A549 (cell line): ENCODE measurements at regions not wholly inside any gene's neighbourhood (a gene's known extent, or its start where the extent isn't known, plus 50 kb on each side); places are given as distances from the start of the nearest gene placed in this dataset.

ENCODE experiments used
- ATAC-seq, 2 experiments: fragments of 200-7000 bp in 1 of 2; fragments of >200 bp in 1 of 2; cut with Nextera tagmentation in 1 of 2; cut with Tn5 transposase in 1 of 2; 3 replicates each; pipeline versions ENCODE4 v1.8.0 to v1.9.1; 2018 to 2020; ENCODE audit warnings: mild to moderate bottlenecking in 1 of 2, moderate library complexity in 1 of 2
- CTCF ChIA-PET: fragments of 300-600 bp; sonication (Branson Sonifier 250); formaldehyde crosslinking; extraction: SDS; loops from one replicate; lab custom pipeline; 2021; ENCODE audit warnings: antibody characterized with exemption, inconsistent platforms; lab: Yijun Ruan, JAX
- POLR2A ChIA-PET: fragments of 350-600 bp; formaldehyde crosslinking; extraction: SDS; loops from one replicate; lab custom pipeline; 2021; ENCODE audit warnings: antibody characterized with exemption, inconsistent platforms; lab: Yijun Ruan, JAX
- DNase-seq, 2 experiments: peaks; one replicate each; pipeline versions ENCODE4 v3.0.0 to v3.0.0-alpha.2; 2011 to 2016; ENCODE audit warnings: low read depth in 1 of 2, low spot score in 1 of 2
- FAIRE-seq: peaks from 2 replicates; lab custom pipeline; 2011; peaks lifted over from hg19 to GRCh38; lab: Jason Lieb, UNC
- H3K27ac ChIP-seq, 2 experiments: fragments of >200 bp; sonication (Bioruptor Twin); formaldehyde crosslinking; 3 replicates each; pipeline ENCODE4 v1.5.1; 2016 to 2017
- H3K4me1 ChIP-seq: fragments of >200 bp; sonication (Bioruptor Twin); formaldehyde crosslinking; 3 replicates; pipeline ENCODE4 v1.6.1; 2016
- H3K4me2 ChIP-seq: fragments of >200 bp; sonication (Bioruptor Twin); formaldehyde crosslinking; 3 replicates; pipeline ENCODE4 v1.6.1; 2016
- H3K4me3 ChIP-seq: fragments of >200 bp; sonication (Bioruptor Twin); formaldehyde crosslinking; 3 replicates; pipeline ENCODE4 v1.5.1; 2016
- H3K9me3 ChIP-seq: fragments of >200 bp; sonication (Bioruptor Twin); formaldehyde crosslinking; 3 replicates; pipeline ENCODE4 v1.6.1; 2016
- CBX2 ChIP-seq: fragments of 200-600 bp; sonication (generic); IDR thresholded peaks from 2 replicates; pipeline ENCODE4 v1.6.1; 2016; ENCODE audit warnings: low read depth, mild to moderate bottlenecking, borderline replicate concordance
- CBX8 ChIP-seq: fragments of 200-600 bp; sonication (generic); IDR thresholded peaks from 2 replicates; pipeline ENCODE4 v1.6.1; 2016
- CHD4 ChIP-seq: fragments of 200-600 bp; sonication (generic); IDR thresholded peaks from 2 replicates; pipeline ENCODE4 v1.6.1; 2016; ENCODE audit warnings: antibody characterized with exemption, mild to moderate bottlenecking, borderline replicate concordance
- CTCF ChIP-seq: fragments of >200 bp; sonication (Bioruptor Twin); formaldehyde crosslinking; IDR thresholded peaks from 3 replicates; pipeline ENCODE4 v1.5.1; 2016
- E2F6 ChIP-seq: IDR thresholded peaks from 2 replicates; pipeline ENCODE4 v1.6.1; 2012; ENCODE audit warnings: low read depth, borderline replicate concordance
- ESRRA ChIP-seq: fragments of 150-350 bp; IDR thresholded peaks from 2 replicates; pipeline ENCODE4 v1.6.1; 2014; ENCODE audit warnings: mild to moderate bottlenecking, low read length, borderline replicate concordance
- FOSB ChIP-seq: fragments of 250-450 bp; sonication (Bioruptor Pico); IDR thresholded peaks from 2 replicates; pipeline ENCODE4 v1.5.0; 2020; ENCODE audit warnings: mild to moderate bottlenecking, moderate library complexity
- FOSL2 ChIP-seq, 2 experiments: fragments of 450-650 bp in 1 of 2; fragments of >200 bp in 1 of 2; sonication (Bioruptor Twin) in 1 of 2; formaldehyde crosslinking; IDR thresholded peaks; 2 replicates each; pipeline versions ENCODE4 v1.5.0 to v1.6.1; 2016 to 2020; ENCODE audit warnings: mild to moderate bottlenecking in 1 of 2, moderate library complexity in 1 of 2
- HEYL ChIP-seq: fragments of 250-450 bp; sonication (Bioruptor Pico); IDR thresholded peaks from 2 replicates; pipeline ENCODE4 v1.8.0; 2021; ENCODE audit warnings: mild to moderate bottlenecking, moderate library complexity
- HOXA7 ChIP-seq: fragments of 250-450 bp; sonication (Bioruptor Pico); IDR thresholded peaks from 2 replicates; pipeline ENCODE4 v1.5.0; 2020; ENCODE audit warnings: mild to moderate bottlenecking, moderate library complexity
- KDM1A ChIP-seq: fragments of 200-600 bp; sonication (generic); IDR thresholded peaks from 2 replicates; pipeline ENCODE4 v1.6.1; 2016; ENCODE audit warnings: low read depth, mild to moderate bottlenecking
- KDM5A ChIP-seq: fragments of 200-600 bp; sonication (generic); IDR thresholded peaks from 2 replicates; pipeline ENCODE4 v1.6.1; 2016; ENCODE audit warnings: antibody characterized with exemption, mild to moderate bottlenecking
- MYC ChIP-seq: IDR thresholded peaks from 2 replicates; pipeline ENCODE4 v1.6.1; 2012; ENCODE audit warnings: mild to moderate bottlenecking, inconsistent platforms, low read length, improper control_type of control experiment, borderline replicate concordance
- NPAS2 ChIP-seq: fragments of 250-450 bp; sonication (Bioruptor Pico); IDR thresholded peaks from 2 replicates; pipeline ENCODE4 v1.8.0; 2022; ENCODE audit warnings: mild to moderate bottlenecking, moderate library complexity, borderline replicate concordance
- RARB ChIP-seq: fragments of 250-450 bp; sonication (Bioruptor Pico); IDR thresholded peaks from 2 replicates; pipeline ENCODE4 v1.8.0; 2021; ENCODE audit warnings: mild to moderate bottlenecking, moderate library complexity
- RCOR1 ChIP-seq: fragments of 150-350 bp; IDR thresholded peaks from 2 replicates; pipeline ENCODE4 v1.6.1; 2014; ENCODE audit warnings: antibody characterized with exemption, low read length, low read depth
- SMC3 ChIP-seq: fragments of >200 bp; sonication (Bioruptor Twin); formaldehyde crosslinking; IDR thresholded peaks from 3 replicates; pipeline ENCODE4 v1.6.1; 2018; ENCODE audit warnings: inconsistent platforms
- SREBF2 ChIP-seq: fragments of 450-650 bp; IDR thresholded peaks from 2 replicates; pipeline ENCODE4 v1.6.1; 2014; ENCODE audit warnings: mild to moderate bottlenecking, moderate library complexity
- USF2 ChIP-seq: fragments of 450-650 bp; IDR thresholded peaks from 2 replicates; pipeline ENCODE4 v1.6.1; 2014; ENCODE audit warnings: antibody characterized with exemption
- ZC3H11A ChIP-seq: fragments of 450-650 bp; IDR thresholded peaks from 2 replicates; pipeline ENCODE4 v1.6.1; 2014; ENCODE audit warnings: antibody characterized with exemption, mild to moderate bottlenecking
- ZFP36 ChIP-seq: fragments of 450-650 bp; IDR thresholded peaks from 2 replicates; pipeline ENCODE4 v1.6.1; 2014; ENCODE audit warnings: borderline replicate concordance; ENCODE audit not compliant: partially characterized antibody
- ZNF302 ChIP-seq: fragments of 250-450 bp; sonication (Bioruptor Pico); IDR thresholded peaks from 2 replicates; pipeline ENCODE4 v1.9.0; 2021; ENCODE audit warnings: inconsistent platforms, mild to moderate bottlenecking, moderate library complexity
- WGBS: methylation state at CpG from one replicate; pipeline ENCODE4 v1.1.6; 2017; ENCODE audit errors: missing lambda C conversion rate; 5-methylcytosine and 5-hydroxymethylcytosine counted together
- TF ChIP-seq, protein P1 (sequence below): fragments of 250-450 bp; sonication (Bioruptor Pico); IDR thresholded peaks from 2 replicates; pipeline ENCODE4 v1.5.0; 2020; ENCODE audit warnings: low read depth, mild to moderate bottlenecking, moderate library complexity
- TF ChIP-seq, protein P2 (sequence below): IDR thresholded peaks from 2 replicates; pipeline ENCODE4 v1.6.1; 2012
- TF ChIP-seq, protein P3 (sequence below): fragments of 150-350 bp; IDR thresholded peaks from 2 replicates; pipeline ENCODE4 v1.6.1; 2014; ENCODE audit warnings: low read depth, mild to moderate bottlenecking, low read length

- CTCF ChIA-PET, result interaction anchor here (1.4 kb wide), 1 partner anchor 609 kb away, joined by 3 read pairs; no protein-coding TSS in a partner anchor
- TF ChIP-seq FOSB (CRISPR knock-in tag), result no peak
- TF ChIP-seq MYC, result no peak
- TF ChIP-seq HOXA7 (CRISPR knock-in tag), result no peak
- TF ChIP-seq, protein P1, sequence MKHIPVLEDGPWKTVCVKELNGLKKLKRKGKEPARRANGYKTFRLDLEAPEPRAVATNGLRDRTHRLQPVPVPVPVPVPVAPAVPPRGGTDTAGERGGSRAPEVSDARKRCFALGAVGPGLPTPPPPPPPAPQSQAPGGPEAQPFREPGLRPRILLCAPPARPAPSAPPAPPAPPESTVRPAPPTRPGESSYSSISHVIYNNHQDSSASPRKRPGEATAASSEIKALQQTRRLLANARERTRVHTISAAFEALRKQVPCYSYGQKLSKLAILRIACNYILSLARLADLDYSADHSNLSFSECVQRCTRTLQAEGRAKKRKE (CRISPR knock-in tag), result no peak
- TF ChIP-seq KDM1A, result no peak
- no peak for TF ChIP-seq HEYL (CRISPR knock-in tag)
- TF ChIP-seq SMC3, result no peak
- no peak for TF ChIP-seq RCOR1
- no peak for TF ChIP-seq E2F6
- TF ChIP-seq, protein P2, sequence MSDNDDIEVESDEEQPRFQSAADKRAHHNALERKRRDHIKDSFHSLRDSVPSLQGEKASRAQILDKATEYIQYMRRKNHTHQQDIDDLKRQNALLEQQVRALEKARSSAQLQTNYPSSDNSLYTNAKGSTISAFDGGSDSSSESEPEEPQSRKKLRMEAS, result no peak
- TF ChIP-seq SREBF2, result no peak
- TF ChIP-seq ZFP36, result no peak
- 70% methylated on average over 4 of the region's 4 CpGs for WGBS
- POLR2A ChIA-PET, result no interaction called here
- H3K27ac ChIP-seq, result no peak overlapping the region
- H3K4me1 ChIP-seq, result no peaks in the 10 kb centered on the region
- H3K4me2 ChIP-seq, result no peak overlapping the region
- no peak overlapping the region for H3K4me3 ChIP-seq
- no peak for ATAC-seq
- no peaks in the 10 kb centered on the region for H3K9me3 ChIP-seq
- FAIRE-seq, result no peak
- no peak for DNase-seq
Observed at GRCh38 chr10:78585952-78586351, 482.8 kb upstream of the ZMIZ1 start.

DNA sequence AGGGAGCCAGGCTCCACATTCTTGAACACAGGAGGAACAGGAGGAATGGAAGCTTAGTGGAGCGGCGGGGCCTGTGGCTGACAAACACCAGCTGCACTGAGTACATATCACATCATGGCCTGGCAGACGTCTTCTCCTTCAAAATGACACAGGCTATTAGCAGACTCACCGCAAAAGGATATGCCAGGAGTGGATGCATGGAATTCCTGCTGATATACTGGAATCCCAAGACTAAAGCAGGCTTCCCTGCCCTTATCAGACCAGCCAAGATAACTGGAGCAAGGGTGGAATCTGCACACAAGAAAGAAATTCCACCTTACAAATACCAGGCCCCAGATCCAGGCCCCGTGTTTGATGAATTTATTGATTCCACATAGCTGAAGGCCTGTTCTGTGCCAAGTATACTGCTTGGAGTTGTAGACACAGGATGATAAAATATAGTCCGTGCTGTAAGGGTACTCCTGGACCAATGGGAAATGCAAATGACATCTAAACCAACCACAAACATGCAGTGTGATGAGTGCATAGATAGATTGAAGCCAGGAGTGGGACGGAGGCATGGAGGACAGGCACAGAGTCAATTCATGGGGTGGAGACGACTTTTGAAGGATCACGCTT lies 480.5 kb upstream of the ZMIZ1 start:
- no peaks in the 10 kb centered on the region for H3K9me3 ChIP-seq
- FAIRE-seq (no peak), ATAC-seq (no peak), DNase-seq (no peak)
- H3K4me3 ChIP-seq, result no peak overlapping the region
- H3K4me1 ChIP-seq, result no peaks in the 10 kb centered on the region
- CTCF ChIA-PET, result interaction anchor here (0.6 to 1.6 kb wide), 3 partner anchors 10 to 541 kb away, joined by 3 to 5 read pairs (median 4); no protein-coding TSS in a partner anchor
- H3K27ac ChIP-seq, result no peak overlapping the region
- TF ChIP-seq ESRRA (no peak), USF2 (no peak), FOSL2 (IDR thresholded peaks at IDR 0.05) (no peak), FOSL2 (CRISPR knock-in tag; IDR thresholded peaks at IDR 0.05) (no peak), FOSB (CRISPR knock-in tag) (no peak), NPAS2 (CRISPR knock-in tag) (no peak), HEYL (CRISPR knock-in tag) (no peak), HOXA7 (CRISPR knock-in tag) (no peak), CHD4 (no peak), KDM1A (no peak)
- TF ChIP-seq, protein P1 (CRISPR knock-in tag), result no peak
- H3K4me2 ChIP-seq, result no peak overlapping the region
- 54% methylated on average over 9 of the region's 9 CpGs for WGBS
- POLR2A ChIA-PET, result no interaction called here

DNA sequence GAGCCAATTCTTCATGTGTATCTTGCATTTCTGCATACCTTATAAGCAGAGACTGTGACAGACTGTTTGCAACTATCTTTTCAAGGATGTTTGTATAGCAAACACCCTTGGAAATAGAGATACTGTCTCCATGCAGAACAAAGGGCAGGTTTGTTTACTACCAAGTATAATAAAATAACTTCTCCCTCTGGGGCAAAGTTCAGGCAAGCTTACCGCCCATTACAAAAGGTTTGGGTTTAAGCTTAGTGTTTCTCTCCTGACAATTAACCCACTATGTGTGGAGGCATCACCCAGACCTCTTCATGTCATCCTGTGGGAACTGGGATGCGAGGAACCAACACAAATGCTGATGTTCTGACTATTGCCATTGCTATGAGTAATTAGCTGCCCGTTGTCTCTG lies 479.1 kb upstream of the ZMIZ1 start:
- FAIRE-seq (no peak), DNase-seq (no peak), ATAC-seq (no peak)
- TF ChIP-seq HEYL (CRISPR knock-in tag) (no peak), RARB (no peak), ZNF302 (CRISPR knock-in tag) (no peak), CBX2 (no peak), ZC3H11A (no peak), CBX8 (no peak), SMC3 (no peak), CTCF (no peak), KDM5A (no peak)
- TF ChIP-seq, protein P2, result no peak
- TF ChIP-seq, protein P3, sequence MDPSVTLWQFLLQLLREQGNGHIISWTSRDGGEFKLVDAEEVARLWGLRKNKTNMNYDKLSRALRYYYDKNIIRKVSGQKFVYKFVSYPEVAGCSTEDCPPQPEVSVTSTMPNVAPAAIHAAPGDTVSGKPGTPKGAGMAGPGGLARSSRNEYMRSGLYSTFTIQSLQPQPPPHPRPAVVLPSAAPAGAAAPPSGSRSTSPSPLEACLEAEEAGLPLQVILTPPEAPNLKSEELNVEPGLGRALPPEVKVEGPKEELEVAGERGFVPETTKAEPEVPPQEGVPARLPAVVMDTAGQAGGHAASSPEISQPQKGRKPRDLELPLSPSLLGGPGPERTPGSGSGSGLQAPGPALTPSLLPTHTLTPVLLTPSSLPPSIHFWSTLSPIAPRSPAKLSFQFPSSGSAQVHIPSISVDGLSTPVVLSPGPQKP, result no peak
- ChIA-PET CTCF (no interaction called here), POLR2A (no interaction called here)
- 20% methylated on average over 3 of the region's 3 CpGs for WGBS
- Histone ChIP-seq H3K27ac (no peak overlapping the region), H3K4me3 (no peak overlapping the region), H3K4me1 (no peaks in the 10 kb centered on the region), H3K9me3 (no peaks in the 10 kb centered on the region), H3K4me2 (no peak overlapping the region)
